SU-DHL-6 (cell line): ENCODE measurements at regions not wholly inside any gene's neighbourhood (a gene's known extent, or its start where the extent isn't known, plus 50 kb on each side); places are given as distances from the start of the nearest gene placed in this dataset.

Source experiments
- H2AFZ ChIP-seq: fragments of 200-600 bp; sonication (generic); 2 replicates; pipeline ENCODE4 v1.6.1; 2014; ENCODE audit warnings: low read depth, mild to moderate bottlenecking, moderate library complexity, mixed read lengths, antibody characterized with exemption, low read length; ENCODE audit not compliant: severe bottlenecking
- H3F3A ChIP-seq: fragments of 200-600 bp; shearing (Covaris generic); 2 replicates; pipeline ENCODE4 v1.6.0; 2016; ENCODE audit warnings: antibody characterized with exemption, mild to moderate bottlenecking; ENCODE audit not compliant: insufficient read depth
- H3K27ac ChIP-seq: fragments of 200-600 bp; sonication (generic); 2 replicates; pipeline ENCODE4 v1.5.1; 2016; ENCODE audit warnings: low read depth, mild to moderate bottlenecking, low read length, moderate library complexity, mixed read lengths
- H3K27me3 ChIP-seq: fragments of 200-600 bp; sonication (generic), shearing (Covaris generic); 2 replicates; pipeline ENCODE4 v1.6.0; 2014; ENCODE audit warnings: mild to moderate bottlenecking, low read length
- H3K36me3 ChIP-seq: fragments of 200-600 bp; sonication (generic); 2 replicates; pipeline ENCODE4 v1.6.1; 2014; ENCODE audit warnings: mild to moderate bottlenecking, low read length, mixed read lengths
- H3K4me2 ChIP-seq: fragments of 300-600, 200-600 bp; shearing (Covaris generic), sonication (generic); 2 replicates; pipeline ENCODE4 v1.6.0; 2014; ENCODE audit warnings: low read length, low read depth, mild to moderate bottlenecking; ENCODE audit not compliant: poor library complexity, severe bottlenecking
- H3K4me3 ChIP-seq: fragments of 200-600 bp; sonication (generic); 2 replicates; pipeline ENCODE4 v1.5.1; 2014; ENCODE audit warnings: antibody characterized with exemption, low read length, mild to moderate bottlenecking, mixed read lengths; ENCODE audit not compliant: insufficient read depth, poor library complexity, severe bottlenecking
- H3K79me2 ChIP-seq: fragments of 200-600 bp; sonication (generic); 2 replicates; pipeline ENCODE4 v1.6.1; 2014; ENCODE audit warnings: mild to moderate bottlenecking, low read length, moderate library complexity; ENCODE audit not compliant: insufficient read depth
- H3K9ac ChIP-seq: fragments of 200-600 bp; sonication (generic); 2 replicates; pipeline ENCODE4 v1.7.0; 2014; ENCODE audit warnings: mild to moderate bottlenecking, low read length
- H3K9me2 ChIP-seq: fragments of 200-600 bp; sonication (generic); replicated peaks from 2 replicates; pipeline ENCODE4 v1.6.1; 2014; ENCODE audit warnings: low read length; ENCODE audit not compliant: insufficient read depth
- H3K9me3 ChIP-seq: fragments of 200-600 bp; sonication (generic); 2 replicates; pipeline ENCODE4 v1.6.1; 2014; ENCODE audit warnings: low read length, mixed read lengths; ENCODE audit not compliant: insufficient read depth
- H4K20me1 ChIP-seq: fragments of 200-600 bp; sonication (generic); 2 replicates; pipeline ENCODE4 v1.6.1; 2014; ENCODE audit warnings: low read depth, mild to moderate bottlenecking, antibody characterized with exemption, low read length, moderate library complexity, mixed read lengths
- EZH2phosphoT487 ChIP-seq: fragments of 200-600 bp; sonication (generic), shearing (Covaris generic); conservative IDR thresholded peaks from 2 replicates; pipeline ENCODE4 v1.6.1; 2018; ENCODE audit warnings: mild to moderate bottlenecking, antibody characterized with exemption, low read length, moderate library complexity, mixed read lengths
- TF ChIP-seq, protein P1 (sequence below): fragments of 200-600 bp; sonication (generic); IDR thresholded peaks from one replicate; pipeline ENCODE4 v1.5.1; 2017; ENCODE audit warnings: antibody characterized with exemption, mild to moderate bottlenecking, low read length, moderate library complexity; ENCODE audit not compliant: insufficient read depth, poor library complexity, severe bottlenecking

DNA sequence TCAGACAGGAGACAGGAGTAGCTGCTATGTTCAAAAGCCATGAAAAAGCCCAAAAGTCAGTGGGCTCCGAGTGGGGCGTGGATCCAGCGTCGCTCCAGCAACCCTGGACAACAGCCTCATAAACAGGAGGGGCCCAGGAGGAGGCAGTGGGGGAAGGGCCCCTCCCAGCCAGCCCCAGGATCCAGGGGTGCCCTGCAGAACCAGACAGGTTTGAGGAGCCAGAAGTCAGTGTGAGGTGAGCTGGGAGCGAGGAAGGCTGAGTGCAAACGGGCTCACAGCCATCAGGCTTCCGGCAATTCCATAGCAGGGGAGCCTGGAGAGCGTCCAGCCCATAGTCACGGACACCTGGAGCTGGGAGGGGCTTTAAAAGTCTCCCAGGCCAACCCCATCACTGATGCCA is 217.7 kb downstream of the MN1 start:
- Histone ChIP-seq H3K9ac (no peak overlapping the region), H3K4me3 (no peak overlapping the region), H3F3A (no peaks in the 10 kb centered on the region), H3K9me2 (no peaks in the 10 kb centered on the region), H4K20me1 (no peaks in the 10 kb centered on the region), H3K27ac (no peak overlapping the region), H3K36me3 (no peaks in the 10 kb centered on the region), H3K79me2 (no peaks in the 10 kb centered on the region), H3K27me3 (no peaks in the 10 kb centered on the region), H3K4me2 (no peak overlapping the region), H3K9me3 (no peaks in the 10 kb centered on the region), H2AFZ (no peak overlapping the region)
- TF ChIP-seq EZH2phosphoT487 = no peak

DNA sequence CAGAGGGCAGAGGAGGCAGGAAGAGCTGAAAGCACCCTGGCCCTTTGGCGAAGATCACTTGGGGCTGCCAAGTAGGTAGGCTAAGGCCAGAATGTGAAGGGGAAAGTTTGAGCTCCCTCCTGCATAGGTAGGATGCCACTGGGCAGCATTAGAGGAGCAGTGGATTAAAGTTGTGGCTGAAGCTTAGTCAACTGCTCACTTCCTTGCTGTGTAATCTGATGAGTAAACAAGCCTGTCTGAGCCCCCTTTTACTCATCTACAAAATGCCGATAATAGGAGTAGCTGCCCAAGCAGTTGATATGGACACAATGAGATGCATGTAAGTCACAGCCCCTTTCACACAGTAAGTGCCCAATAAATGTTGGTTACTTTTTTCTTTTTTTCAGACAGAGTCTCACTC is 216.4 kb downstream of the MN1 start:
- Histone ChIP-seq H3K4me3 (no peak overlapping the region), H3K27ac (no peak overlapping the region)

DNA sequence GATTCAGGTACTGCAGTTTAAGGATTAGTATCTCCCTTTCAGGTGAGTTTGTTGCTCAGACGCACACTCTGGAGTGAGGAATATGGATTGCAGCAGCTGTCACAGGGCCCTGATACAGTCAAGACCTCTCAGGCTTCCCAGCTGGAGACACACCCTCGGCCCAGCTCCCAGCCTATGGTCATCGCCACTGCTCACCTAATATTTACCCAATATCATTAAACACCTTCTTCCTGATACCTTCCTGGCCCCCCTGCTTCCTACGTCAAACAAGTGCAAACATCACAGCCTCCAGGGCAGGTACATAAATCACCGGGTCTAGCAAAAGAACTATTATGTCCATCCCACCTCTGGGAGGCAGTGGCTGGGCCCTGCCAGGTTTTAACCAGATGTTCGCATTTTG is 213.3 kb downstream of the MN1 start:
- no peak overlapping the region for H3K27ac ChIP-seq
- no peak overlapping the region for H2AFZ ChIP-seq
- no peak overlapping the region for H3K4me2 ChIP-seq
- TF ChIP-seq, protein P1, sequence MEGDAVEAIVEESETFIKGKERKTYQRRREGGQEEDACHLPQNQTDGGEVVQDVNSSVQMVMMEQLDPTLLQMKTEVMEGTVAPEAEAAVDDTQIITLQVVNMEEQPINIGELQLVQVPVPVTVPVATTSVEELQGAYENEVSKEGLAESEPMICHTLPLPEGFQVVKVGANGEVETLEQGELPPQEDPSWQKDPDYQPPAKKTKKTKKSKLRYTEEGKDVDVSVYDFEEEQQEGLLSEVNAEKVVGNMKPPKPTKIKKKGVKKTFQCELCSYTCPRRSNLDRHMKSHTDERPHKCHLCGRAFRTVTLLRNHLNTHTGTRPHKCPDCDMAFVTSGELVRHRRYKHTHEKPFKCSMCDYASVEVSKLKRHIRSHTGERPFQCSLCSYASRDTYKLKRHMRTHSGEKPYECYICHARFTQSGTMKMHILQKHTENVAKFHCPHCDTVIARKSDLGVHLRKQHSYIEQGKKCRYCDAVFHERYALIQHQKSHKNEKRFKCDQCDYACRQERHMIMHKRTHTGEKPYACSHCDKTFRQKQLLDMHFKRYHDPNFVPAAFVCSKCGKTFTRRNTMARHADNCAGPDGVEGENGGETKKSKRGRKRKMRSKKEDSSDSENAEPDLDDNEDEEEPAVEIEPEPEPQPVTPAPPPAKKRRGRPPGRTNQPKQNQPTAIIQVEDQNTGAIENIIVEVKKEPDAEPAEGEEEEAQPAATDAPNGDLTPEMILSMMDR = no peak
- TF ChIP-seq EZH2phosphoT487 = no peak
- H4K20me1 ChIP-seq = no peaks in the 10 kb centered on the region
- H3K9ac ChIP-seq = no peak overlapping the region
- no peaks in the 10 kb centered on the region for H3K9me3 ChIP-seq
- no peaks in the 10 kb centered on the region for H3K36me3 ChIP-seq
- H3F3A ChIP-seq = no peaks in the 10 kb centered on the region
- H3K4me3 ChIP-seq = no peak overlapping the region
- no peaks in the 10 kb centered on the region for H3K27me3 ChIP-seq
- H3K9me2 ChIP-seq = no peaks in the 10 kb centered on the region
- H3K79me2 ChIP-seq = no peaks in the 10 kb centered on the region

More for the DNA sequence above, 216.4 kb downstream of the MN1 start:
- Histone ChIP-seq H3F3A (no peaks in the 10 kb centered on the region), H2AFZ (no peak overlapping the region), H3K9ac (no peak overlapping the region), H3K27me3 (no peaks in the 10 kb centered on the region), H3K9me2 (no peaks in the 10 kb centered on the region), H4K20me1 (no peaks in the 10 kb centered on the region), H3K4me2 (no peak overlapping the region), H3K36me3 (no peaks in the 10 kb centered on the region), H3K79me2 (no peaks in the 10 kb centered on the region), H3K9me3 (no peaks in the 10 kb centered on the region)
- TF ChIP-seq EZH2phosphoT487 = no peak
- TF ChIP-seq, protein P1 = no peak

DNA sequence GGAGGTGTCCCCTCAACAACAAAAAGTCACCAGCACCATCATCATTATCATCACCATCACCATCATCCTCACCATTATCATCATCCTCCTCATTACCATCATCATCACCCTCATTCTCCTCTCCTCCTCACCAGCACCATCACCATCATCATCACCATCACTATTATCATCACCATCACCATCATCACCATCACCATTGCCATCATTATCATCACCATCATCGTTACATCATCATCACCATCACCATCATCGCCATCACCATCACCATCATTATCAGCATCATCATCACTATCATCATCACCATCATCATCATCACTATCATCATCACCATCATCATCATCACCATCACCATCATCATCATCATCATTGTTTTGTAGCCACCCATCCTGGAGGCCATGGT is 212.6 kb downstream of the MN1 start:
- H3K4me3 ChIP-seq = no peak overlapping the region
- H3K4me2 ChIP-seq = no peak overlapping the region
- TF ChIP-seq EZH2phosphoT487 = no peak
- TF ChIP-seq, protein P1 = no peak
- no peaks in the 10 kb centered on the region for H3K9me3 ChIP-seq
- H4K20me1 ChIP-seq = no peaks in the 10 kb centered on the region
- H3K27me3 ChIP-seq = no peaks in the 10 kb centered on the region
- H3F3A ChIP-seq = no peaks in the 10 kb centered on the region
- H3K79me2 ChIP-seq = no peaks in the 10 kb centered on the region
- H3K36me3 ChIP-seq = no peaks in the 10 kb centered on the region
- no peak overlapping the region for H3K9ac ChIP-seq
- H2AFZ ChIP-seq = no peak overlapping the region
- no peak overlapping the region for H3K27ac ChIP-seq
- H3K9me2 ChIP-seq = no peaks in the 10 kb centered on the region
